RWPE2 (cell line): ENCODE measurements at regions not wholly inside any gene's neighbourhood (a gene's known extent, or its start where the extent isn't known, plus 50 kb on each side); places are given as distances from the start of the nearest gene placed in this dataset.

Source experiments
- ATAC-seq: fragments of 200-7000 bp; cut with Tn5 transposase; 3 replicates; pipeline ENCODE4 v1.9.1; 2021; ENCODE audit warnings: low read depth
- DNase-seq: peaks from one replicate; pipeline ENCODE4 v3.0.0-alpha.2; 2020; ENCODE audit warnings: low spot score
- H3K27ac ChIP-seq: fragments of 450-650 bp; 2 replicates; pipeline ENCODE4 v1.5.1; 2017; ENCODE audit warnings: mild to moderate bottlenecking; ENCODE audit not compliant: poor library complexity, severe bottlenecking
- H3K27me3 ChIP-seq: fragments of 250-450 bp; sonication (Bioruptor Pico); 2 replicates; pipeline ENCODE4 v1.5.1; 2021; ENCODE audit warnings: mild to moderate bottlenecking, moderate library complexity; ENCODE audit not compliant: insufficient read depth, poor library complexity, severe bottlenecking
- H3K36me3 ChIP-seq: fragments of 250-450 bp; sonication (Bioruptor Pico); 2 replicates; pipeline ENCODE4 v1.5.1; 2020; ENCODE audit warnings: low read depth, mild to moderate bottlenecking, moderate library complexity
- H3K4me1 ChIP-seq: fragments of 250-450 bp; sonication (Bioruptor Pico); 2 replicates; pipeline ENCODE4 v1.5.1; 2021; ENCODE audit warnings: mild to moderate bottlenecking, moderate library complexity; ENCODE audit not compliant: insufficient read depth, poor library complexity, severe bottlenecking
- H3K4me3 ChIP-seq: fragments of 250-450 bp; sonication (Bioruptor Pico); 2 replicates; pipeline ENCODE4 v1.5.1; 2021; ENCODE audit warnings: mild to moderate bottlenecking, moderate library complexity; ENCODE audit not compliant: severe bottlenecking
- H3K9me3 ChIP-seq: fragments of 250-450 bp; sonication (Bioruptor Pico); 2 replicates; pipeline ENCODE4 v1.5.1; 2021; ENCODE audit warnings: mild to moderate bottlenecking, moderate library complexity; ENCODE audit not compliant: severe bottlenecking
- TF ChIP-seq, protein P1 (sequence below): fragments of 450-650 bp; IDR thresholded peaks from one replicate; pipeline ENCODE4 v1.5.1; 2017; ENCODE audit warnings: mild to moderate bottlenecking, moderate library complexity; ENCODE audit not compliant: poor library complexity, severe bottlenecking

DNA sequence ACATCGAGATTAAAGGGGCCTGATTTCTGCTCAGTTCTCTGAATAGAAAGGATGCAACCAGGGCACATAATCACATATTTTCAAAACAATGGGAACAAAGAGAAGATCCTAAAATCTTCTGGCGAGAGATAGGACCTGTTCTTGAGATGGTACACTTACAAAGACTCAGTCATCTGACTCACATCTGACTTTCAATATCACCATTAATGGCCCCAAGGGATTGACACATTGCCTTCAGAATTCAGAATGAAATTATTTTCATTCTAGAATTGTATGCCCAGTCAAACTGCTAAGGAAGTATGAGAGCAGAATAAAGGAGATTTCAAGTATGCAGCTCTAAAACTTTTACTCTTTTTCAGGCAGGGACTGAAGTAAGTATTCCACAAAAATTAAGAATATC lies 240.7 kb upstream of the POU3F2 start:
- ATAC-seq (no peak), DNase-seq (no peak)
- TF ChIP-seq, protein P1, sequence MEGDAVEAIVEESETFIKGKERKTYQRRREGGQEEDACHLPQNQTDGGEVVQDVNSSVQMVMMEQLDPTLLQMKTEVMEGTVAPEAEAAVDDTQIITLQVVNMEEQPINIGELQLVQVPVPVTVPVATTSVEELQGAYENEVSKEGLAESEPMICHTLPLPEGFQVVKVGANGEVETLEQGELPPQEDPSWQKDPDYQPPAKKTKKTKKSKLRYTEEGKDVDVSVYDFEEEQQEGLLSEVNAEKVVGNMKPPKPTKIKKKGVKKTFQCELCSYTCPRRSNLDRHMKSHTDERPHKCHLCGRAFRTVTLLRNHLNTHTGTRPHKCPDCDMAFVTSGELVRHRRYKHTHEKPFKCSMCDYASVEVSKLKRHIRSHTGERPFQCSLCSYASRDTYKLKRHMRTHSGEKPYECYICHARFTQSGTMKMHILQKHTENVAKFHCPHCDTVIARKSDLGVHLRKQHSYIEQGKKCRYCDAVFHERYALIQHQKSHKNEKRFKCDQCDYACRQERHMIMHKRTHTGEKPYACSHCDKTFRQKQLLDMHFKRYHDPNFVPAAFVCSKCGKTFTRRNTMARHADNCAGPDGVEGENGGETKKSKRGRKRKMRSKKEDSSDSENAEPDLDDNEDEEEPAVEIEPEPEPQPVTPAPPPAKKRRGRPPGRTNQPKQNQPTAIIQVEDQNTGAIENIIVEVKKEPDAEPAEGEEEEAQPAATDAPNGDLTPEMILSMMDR, result no peak
- no peaks in the 10 kb centered on the region for H3K9me3 ChIP-seq
- no peaks in the 10 kb centered on the region for H3K4me1 ChIP-seq
- H3K36me3 ChIP-seq, result no peaks in the 10 kb centered on the region
- H3K27me3 ChIP-seq, result no peaks in the 10 kb centered on the region
- H3K4me3 ChIP-seq, result no peak overlapping the region
- no peak overlapping the region for H3K27ac ChIP-seq

DNA sequence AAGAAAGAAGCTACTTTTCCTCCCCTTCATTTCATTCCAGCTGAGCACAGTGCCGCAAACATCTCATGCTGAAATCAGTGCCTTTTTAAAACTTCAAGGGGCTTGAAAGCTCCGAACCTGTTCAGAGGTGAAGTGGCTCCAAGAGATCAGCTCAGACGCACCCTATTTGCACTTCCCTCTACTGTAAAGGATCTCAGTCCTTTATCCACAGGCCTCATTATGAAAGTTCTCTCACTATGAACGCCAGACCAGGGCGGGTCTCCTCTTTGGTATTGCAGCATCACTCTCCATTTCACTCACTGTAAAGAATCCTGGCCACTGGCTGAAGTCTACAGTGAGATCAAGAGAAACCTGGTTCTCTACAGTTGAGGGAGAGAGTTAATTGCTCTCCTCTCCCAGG lies 232.7 kb upstream of the POU3F2 start:
- Histone ChIP-seq H3K27ac (no peak overlapping the region), H3K9me3 (no peaks in the 10 kb centered on the region), H3K27me3 (peaks cover 3% of the 10 kb centered on the region), H3K4me3 (no peak overlapping the region), H3K36me3 (no peaks in the 10 kb centered on the region), H3K4me1 (no peaks in the 10 kb centered on the region)
- DNase-seq (no peak), ATAC-seq (no peak)
- TF ChIP-seq, protein P1, result no peak

DNA sequence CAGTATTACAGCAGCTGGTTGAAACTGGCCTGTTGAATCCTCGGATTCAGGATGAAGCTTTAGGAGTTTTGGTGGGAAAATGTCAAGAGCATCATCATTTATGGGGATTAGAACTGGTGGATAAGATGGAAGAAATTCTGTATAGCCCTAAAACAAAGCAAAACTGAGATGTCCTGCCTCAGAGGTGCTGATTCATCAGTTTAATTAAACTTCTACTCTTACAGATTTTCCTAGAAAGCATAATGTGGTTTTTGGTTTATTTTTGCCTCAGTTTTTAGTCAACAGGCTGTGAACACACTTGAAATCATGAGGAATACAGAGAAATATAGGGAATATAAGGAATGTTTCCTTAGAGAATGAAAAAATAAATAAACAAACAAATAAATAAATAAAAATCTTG lies 228.7 kb upstream of the POU3F2 start:
- no peak overlapping the region for H3K4me3 ChIP-seq
- H3K9me3 ChIP-seq, result no peaks in the 10 kb centered on the region
- no peaks in the 10 kb centered on the region for H3K4me1 ChIP-seq
- H3K27me3 ChIP-seq, result peaks cover 3% of the 10 kb centered on the region
- no peaks in the 10 kb centered on the region for H3K36me3 ChIP-seq
- TF ChIP-seq, protein P1, result no peak
- ATAC-seq (no peak), DNase-seq (no peak)
- H3K27ac ChIP-seq, result no peak overlapping the region

DNA sequence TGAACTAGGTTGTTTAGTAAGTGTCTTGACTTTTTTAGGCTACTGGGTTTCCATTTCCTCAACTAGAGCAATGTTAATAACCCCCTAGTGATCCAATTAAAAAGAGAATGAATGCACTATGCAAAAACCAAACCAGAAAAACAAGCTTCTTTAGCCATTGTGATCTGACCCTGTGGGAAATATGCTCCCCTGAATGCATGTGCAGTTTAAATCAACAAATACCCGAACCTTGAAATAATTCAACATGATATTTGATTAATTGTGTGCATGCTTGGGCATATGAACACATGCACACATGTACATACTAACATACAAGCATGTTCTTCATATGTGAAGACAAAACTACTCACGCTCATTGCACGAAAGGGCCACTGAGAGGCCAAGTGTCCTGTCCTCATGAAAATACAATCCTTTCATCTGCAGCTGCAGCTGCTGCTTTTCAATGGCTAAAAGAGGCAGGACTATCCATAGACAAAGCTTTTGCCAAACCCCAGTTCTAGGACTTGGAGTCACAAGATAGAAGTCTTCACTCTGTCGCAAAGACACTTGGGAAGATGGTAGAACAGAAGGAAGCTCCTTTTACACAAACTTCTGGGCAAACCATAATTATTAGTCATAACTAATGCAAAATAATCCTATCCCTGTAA lies 207.1 kb upstream of the POU3F2 start:
- TF ChIP-seq, protein P1, result no peak
- no peaks in the 10 kb centered on the region for H3K9me3 ChIP-seq
- H3K4me1 ChIP-seq, result no peaks in the 10 kb centered on the region
- no peak overlapping the region for H3K4me3 ChIP-seq
- DNase-seq (no peak), ATAC-seq (no peak)
- no peaks in the 10 kb centered on the region for H3K36me3 ChIP-seq
- no peaks in the 10 kb centered on the region for H3K27me3 ChIP-seq
- H3K27ac ChIP-seq, result no peak overlapping the region

DNA sequence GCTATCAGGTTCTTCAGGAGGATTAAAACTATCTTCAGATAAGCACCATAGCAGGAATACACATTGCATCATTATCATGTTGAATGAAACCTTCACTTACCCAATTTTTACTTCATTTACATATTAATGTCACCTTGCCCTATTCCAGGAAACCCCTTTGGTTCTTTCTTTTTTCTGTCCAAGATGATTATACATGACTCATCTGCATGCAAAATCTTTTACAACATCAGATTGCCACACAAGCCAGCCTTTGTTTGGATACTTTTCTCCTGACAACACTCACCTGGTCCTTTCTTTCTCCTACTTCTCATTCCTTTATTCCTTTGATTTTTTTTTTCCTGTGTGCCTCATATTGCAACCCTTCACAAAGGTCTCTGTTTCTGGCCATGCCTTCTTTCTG lies 200.5 kb upstream of the POU3F2 start:
- no peaks in the 10 kb centered on the region for H3K9me3 ChIP-seq
- H3K27me3 ChIP-seq, result no peaks in the 10 kb centered on the region
- ATAC-seq (no peak), DNase-seq (no peak)
- TF ChIP-seq, protein P1, result no peak
- H3K27ac ChIP-seq, result no peak overlapping the region
- no peaks in the 10 kb centered on the region for H3K4me1 ChIP-seq
- no peaks in the 10 kb centered on the region for H3K36me3 ChIP-seq
- no peak overlapping the region for H3K4me3 ChIP-seq
